ENCODE measurements at regions not wholly inside any gene's neighbourhood (a gene's known extent, or its start where the extent isn't known, plus 50 kb on each side); places are given as distances from the start of the nearest gene placed in this dataset.

- ATAC-seq (no peak), DNase-seq (ENCODE audit: low spot score) (no peak)
- Histone ChIP-seq H3K79me2 (replicated peaks; ENCODE audit: insufficient read depth) (no peaks in the 10 kb centered on the region), H3F3A (replicated peaks; ENCODE audit: low read depth) (no peaks in the 10 kb centered on the region), H3K27ac (ENCODE audit: low read depth) (no peak overlapping the region), H3K4me1 (ENCODE audit: insufficient read depth) (peaks cover 5% of the 10 kb centered on the region; the same call in 1 of the 2 replicates), H3K27me3 (ENCODE audit: insufficient read depth) (no peaks in the 10 kb centered on the region), H3K4me2 (no peak overlapping the region), H3K36me3 (ENCODE audit: insufficient read depth) (no peaks in the 10 kb centered on the region), H2AFZ (no peak overlapping the region), H4K20me1 (replicated peaks; ENCODE audit: insufficient read depth) (no peaks in the 10 kb centered on the region), H3K9me2 (ENCODE audit: insufficient read depth) (no peaks in the 10 kb centered on the region), H3K4me3 (no peak overlapping the region)
- no peak overlapping the region for H3K4me3 Mint-ChIP-seq
- H3K9me3 Mint-ChIP-seq = no peaks in the 10 kb centered on the region
- TF ChIP-seq EZH2 (IDR thresholded peaks at IDR 0.05; ENCODE audit: low read depth, unreplicated experiment) (no peak), JUNB (IDR thresholded peaks at IDR 0.05; ENCODE audit: unreplicated experiment) (no peak), ZNF462 (CRISPR knock-in tag; IDR thresholded peaks at IDR 0.05) (no peak), NANOG (IDR thresholded peaks at IDR 0.05; ENCODE audit: borderline replicate concordance) (no peak), POLR2AphosphoS5 (IDR thresholded peaks at IDR 0.05; ENCODE audit: low read depth) (no peak), ETS1 (IDR thresholded peaks at IDR 0.05) (no peak), STAT1 (IDR thresholded peaks at IDR 0.05; ENCODE audit: unreplicated experiment) (no peak), REST (IDR thresholded peaks at IDR 0.05; ENCODE audit: unreplicated experiment) (no peak), ZNF331 (CRISPR knock-in tag; IDR thresholded peaks at IDR 0.05; ENCODE audit: low read depth) (no peak), CREB1 (CRISPR knock-in tag; IDR thresholded peaks at IDR 0.05; ENCODE audit: low read depth) (no peak), ZNF114 (CRISPR knock-in tag; IDR thresholded peaks at IDR 0.05) (no peak), EZH2phosphoT487 (IDR thresholded peaks at IDR 0.05; ENCODE audit: unreplicated experiment) (no peak)
- TF ChIP-seq, protein P1, sequence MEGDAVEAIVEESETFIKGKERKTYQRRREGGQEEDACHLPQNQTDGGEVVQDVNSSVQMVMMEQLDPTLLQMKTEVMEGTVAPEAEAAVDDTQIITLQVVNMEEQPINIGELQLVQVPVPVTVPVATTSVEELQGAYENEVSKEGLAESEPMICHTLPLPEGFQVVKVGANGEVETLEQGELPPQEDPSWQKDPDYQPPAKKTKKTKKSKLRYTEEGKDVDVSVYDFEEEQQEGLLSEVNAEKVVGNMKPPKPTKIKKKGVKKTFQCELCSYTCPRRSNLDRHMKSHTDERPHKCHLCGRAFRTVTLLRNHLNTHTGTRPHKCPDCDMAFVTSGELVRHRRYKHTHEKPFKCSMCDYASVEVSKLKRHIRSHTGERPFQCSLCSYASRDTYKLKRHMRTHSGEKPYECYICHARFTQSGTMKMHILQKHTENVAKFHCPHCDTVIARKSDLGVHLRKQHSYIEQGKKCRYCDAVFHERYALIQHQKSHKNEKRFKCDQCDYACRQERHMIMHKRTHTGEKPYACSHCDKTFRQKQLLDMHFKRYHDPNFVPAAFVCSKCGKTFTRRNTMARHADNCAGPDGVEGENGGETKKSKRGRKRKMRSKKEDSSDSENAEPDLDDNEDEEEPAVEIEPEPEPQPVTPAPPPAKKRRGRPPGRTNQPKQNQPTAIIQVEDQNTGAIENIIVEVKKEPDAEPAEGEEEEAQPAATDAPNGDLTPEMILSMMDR (conservative IDR thresholded peaks at IDR 0.05; ENCODE audit: low read depth in 2 of 2) = no peak
- peaks cover 1% of the 10 kb centered on the region for H3K27me3 Mint-ChIP-seq (ENCODE audit: insufficient read depth, low read depth, poor library complexity)
- H3K36me3 Mint-ChIP-seq (ENCODE audit: low read depth) = no peaks in the 10 kb centered on the region
- no peak overlapping the region for H3K27ac Mint-ChIP-seq
- peaks cover 13% of the 10 kb centered on the region for H3K4me1 Mint-ChIP-seq
Observed at GRCh38 chr7:115094163-115094562, 172.3 kb downstream of the MDFIC start.
